K562 (cell line): ENCODE measurements at regions not wholly inside any gene's neighbourhood (a gene's known extent, or its start where the extent isn't known, plus 50 kb on each side); places are given as distances from the start of the nearest gene placed in this dataset.

Source experiments
- ATAC-seq: fragments of 200-7000 bp; cut with Tn5 transposase; 3 replicates; pipeline ENCODE4 v1.9.1; 2020; ENCODE audit warnings: moderate library complexity
- BruUV-seq: library from RNA; stranded (reverse); fragments of 400-500 nt; replicated peaks from 2 replicates; lab custom pipeline; 2021; lab: Mats Ljungman, UMichigan
- CTCF ChIA-PET: fragments of 300-600 bp; formaldehyde crosslinking; extraction: SDS; loops from one replicate; lab custom pipeline; 2021; ENCODE audit warnings: low intra/inter-chr PET ratio; lab: Yijun Ruan, JAX
- POLR2A ChIA-PET: fragments of 300-600, 350-650 bp; sonication (Branson Sonifier 250); formaldehyde crosslinking; extraction: SDS; loops from one replicate; lab custom pipeline; 2021; ENCODE audit warnings: antibody characterized with exemption, inconsistent platforms; lab: Yijun Ruan, JAX
- DNase-seq, 4 experiments: peaks; one replicate each; pipeline versions ENCODE4 v3.0.0 to v3.0.0-alpha.2; 2011 to 2018; ENCODE audit warnings: low spot score in 3 of 4, mixed read lengths in 3 of 4; ENCODE audit errors: extremely low read depth in 1 of 4
- FAIRE-seq: peaks from 2 replicates; lab custom pipeline; 2011; peaks lifted over from hg19 to GRCh38; lab: Jason Lieb, UNC
- H2AFZ ChIP-seq: 2 replicates; pipeline ENCODE4 v1.6.0; 2011; ENCODE audit warnings: low read depth, low read length, control low read depth, inconsistent platforms
- H3K27ac ChIP-seq: fragments of 200-600 bp; 3 replicates; pipeline ENCODE4 v1.8.0; 2011; ENCODE audit warnings: low read depth, mild to moderate bottlenecking, control low read depth, inconsistent platforms, low read length, moderate library complexity, mixed read lengths; ENCODE audit errors: extremely low read depth
- H3K27me3 ChIP-seq, 2 experiments: fragments of 300-600 bp in 1 of 2; 2 replicates in 1 of 2; 3 replicates in 1 of 2; pipeline versions ENCODE4 v1.6.0 to v1.8.0; 2011; ENCODE audit warnings: inconsistent platforms in 2 of 2, low read length in 2 of 2, mild to moderate bottlenecking in 1 of 2, mixed read lengths in 1 of 2, moderate library complexity in 1 of 2; ENCODE audit not compliant: control insufficient read depth in 2 of 2, insufficient read depth in 2 of 2
- H3K36me3 ChIP-seq: fragments of 300-600 bp; 3 replicates; pipeline ENCODE4 v1.8.0; 2011; ENCODE audit warnings: mild to moderate bottlenecking, low read length, inconsistent platforms; ENCODE audit not compliant: control insufficient read depth, insufficient read depth
- H3K4me1 ChIP-seq, 2 experiments: fragments of 200-600 bp in 1 of 2; replicated peaks in 1 of 2; 2 replicates in 1 of 2; 3 replicates in 1 of 2; pipeline versions ENCODE4 v1.5.1 to v1.8.0; 2011; ENCODE audit warnings: inconsistent platforms in 2 of 2, low read length in 2 of 2, mild to moderate bottlenecking in 1 of 2, mixed read lengths in 1 of 2, moderate library complexity in 1 of 2; ENCODE audit not compliant: control insufficient read depth in 2 of 2, insufficient read depth in 2 of 2
- H3K4me2 ChIP-seq: 2 replicates; pipeline ENCODE4 v1.6.1; 2011; ENCODE audit warnings: low read length, control low read depth, inconsistent platforms, mixed read lengths; ENCODE audit not compliant: insufficient read depth
- H3K4me3 ChIP-seq: fragments of 200-600 bp; sonication (generic), shearing (Covaris generic); 2 replicates; pipeline ENCODE4 v1.5.1; 2016; ENCODE audit warnings: control low read depth, inconsistent platforms
- H3K79me2 ChIP-seq: fragments of 200-600 bp; 3 replicates; pipeline ENCODE4 v1.8.0; 2011; ENCODE audit warnings: low read length, inconsistent platforms; ENCODE audit not compliant: control insufficient read depth, insufficient read depth
- H3K9ac ChIP-seq, 2 experiments: 2 replicates each; pipeline versions ENCODE4 v1.6.0 to v1.6.1; 2011; ENCODE audit warnings: low read depth in 2 of 2, low read length in 2 of 2, control low read depth in 1 of 2, inconsistent platforms in 1 of 2, mild to moderate bottlenecking in 1 of 2, mixed read lengths in 1 of 2; ENCODE audit not compliant: insufficient read depth in 1 of 2
- H3K9me1 ChIP-seq: one replicate; pipeline ENCODE4 v1.6.0; 2011; ENCODE audit warnings: inconsistent platforms, mild to moderate bottlenecking, low read length, moderate library complexity; ENCODE audit not compliant: control insufficient read depth, insufficient read depth
- H3K9me3 ChIP-seq: replicated peaks from 2 replicates; pipeline ENCODE4 v1.5.1; 2011; ENCODE audit warnings: low read depth, low read length, inconsistent platforms; ENCODE audit not compliant: control insufficient read depth, insufficient read depth
- H4K20me1 ChIP-seq: replicated peaks from 2 replicates; pipeline ENCODE4 v1.6.1; 2011; ENCODE audit warnings: low read length, inconsistent platforms, mixed read lengths; ENCODE audit not compliant: control insufficient read depth, insufficient read depth
- ARID3B ChIP-seq: fragments of 250-450 bp; sonication (Bioruptor Pico); IDR thresholded peaks from 2 replicates; pipeline ENCODE4 v1.4.0; 2020; ENCODE audit warnings: borderline replicate concordance
- E2F8 ChIP-seq: fragments of 450-650 bp; IDR thresholded peaks from 2 replicates; pipeline ENCODE4 v1.7.1; 2018; ENCODE audit warnings: mild to moderate bottlenecking, low read depth; ENCODE audit not compliant: partially characterized antibody
- FOXK1 ChIP-seq: sonication (generic); formaldehyde crosslinking; IDR thresholded peaks from 2 replicates; pipeline ENCODE4 v1.8.0; 2022; ENCODE audit warnings: missing genetic modification reagents, mild to moderate bottlenecking, borderline replicate concordance
- FOXM1 ChIP-seq, 2 experiments: fragments of 450-650 bp in 1 of 2; sonication (generic) in 1 of 2; formaldehyde crosslinking in 1 of 2; IDR thresholded peaks; 2 replicates each; pipeline versions ENCODE4 v1.6.1 to v1.9.0; 2017 to 2022; ENCODE audit warnings: low read depth in 2 of 2, mild to moderate bottlenecking in 2 of 2, missing genetic modification reagents in 1 of 2, moderate library complexity in 1 of 2
- MAFK ChIP-seq: IDR thresholded peaks from 2 replicates; pipeline ENCODE4 v1.6.1; 2011; ENCODE audit warnings: low read length, improper control_type of control experiment
- POLR2AphosphoS2 ChIP-seq: IDR thresholded peaks from 2 replicates; pipeline ENCODE4 v1.6.1; 2012; ENCODE audit warnings: low read length, improper control_type of control experiment
- RFX7 ChIP-seq: fragments of 250-450 bp; sonication (Bioruptor Pico); IDR thresholded peaks from 2 replicates; pipeline ENCODE4 v1.5.1; 2021; ENCODE audit warnings: mild to moderate bottlenecking
- SMAD3 ChIP-seq: fragments of 450-650 bp; formaldehyde crosslinking; conservative IDR thresholded peaks from 2 replicates; pipeline ENCODE4 v1.4.0; 2020; ENCODE audit warnings: mild to moderate bottlenecking
- SMARCA4 ChIP-seq: fragments of 450-650 bp; IDR thresholded peaks from 2 replicates; pipeline ENCODE4 v1.6.1; 2016
- SMARCC2 ChIP-seq: fragments of 450-650 bp; IDR thresholded peaks from 2 replicates; pipeline ENCODE4 v1.6.1; 2017; ENCODE audit warnings: antibody characterized with exemption, moderate library complexity, mild to moderate bottlenecking, low read depth
- SUPT5H ChIP-seq: fragments of 450-650 bp; IDR thresholded peaks from 2 replicates; pipeline ENCODE4 v1.6.1; 2016
- TAF9B ChIP-seq: fragments of 450-650 bp; IDR thresholded peaks from 2 replicates; pipeline ENCODE4 v1.6.1; 2018; ENCODE audit warnings: mild to moderate bottlenecking; ENCODE audit not compliant: partially characterized antibody
- TAL1 ChIP-seq: fragments of 450-650 bp; IDR thresholded peaks from 2 replicates; pipeline ENCODE4 v1.6.1; 2016; ENCODE audit warnings: mild to moderate bottlenecking
- TFAP4 ChIP-seq: sonication (generic); formaldehyde crosslinking; IDR thresholded peaks from 2 replicates; pipeline ENCODE4 v1.8.0; 2022; ENCODE audit warnings: missing genetic modification reagents, mild to moderate bottlenecking, moderate library complexity, borderline replicate concordance
- U2AF2 ChIP-seq: fragments of 200-400 bp; formaldehyde crosslinking; optimal IDR thresholded peaks from 2 replicates; pipeline ENCODE3; 2017; ENCODE audit warnings: low read depth, mild to moderate bottlenecking, low read length
- ZBTB7A ChIP-seq: IDR thresholded peaks from 2 replicates; pipeline ENCODE4 v1.6.1; 2011; ENCODE audit warnings: low read depth, mild to moderate bottlenecking, low read length, moderate library complexity, borderline replicate concordance; ENCODE audit not compliant: control insufficient read depth
- ZC3H4 ChIP-seq: sonication (generic); formaldehyde crosslinking; IDR thresholded peaks from 2 replicates; pipeline ENCODE4 v1.9.0; 2021; ENCODE audit warnings: missing genetic modification reagents, borderline replicate concordance
- ZNF655 ChIP-seq: fragments of 250-450 bp; sonication (Bioruptor Pico); IDR thresholded peaks from 2 replicates; pipeline ENCODE4 v1.5.0; 2021
- in situ Hi-C: fragments of 300-500 bp; cut with MboI; formaldehyde crosslinking; loops from 4 replicates; pipeline ENCODE4 v1.15.0; 2018; ENCODE audit warnings: inconsistent platforms, mixed read lengths
- intact Hi-C: fragments of 100-400 bp; cut with micrococcal nuclease; formaldehyde crosslinking; loops from 2 replicates; pipeline ENCODE4 v1.14.2; 2022

GRCh38 chr2:146444987-146445386 lies 1399.8 kb upstream of the ACVR2A start:
- FAIRE-seq (no peak), DNase-seq (no peak), ATAC-seq (no peak)
- no peak overlapping the region for H3K4me3 ChIP-seq
- no TSS peak for BruUV-seq
- H4K20me1 ChIP-seq, result no peaks in the 10 kb centered on the region
- no peaks in the 10 kb centered on the region for H3K79me2 ChIP-seq
- H2AFZ ChIP-seq, result no peak overlapping the region
- ChIA-PET POLR2A (no interaction called here), CTCF (no interaction called here)
- no peaks in the 10 kb centered on the region for H3K9me3 ChIP-seq
- in situ Hi-C loops (no loop called here), intact Hi-C loops (no loop called here)
- no peak overlapping the region for H3K27ac ChIP-seq
- H3K4me2 ChIP-seq, result no peak overlapping the region
- no peaks in the 10 kb centered on the region for H3K36me3 ChIP-seq
- no peak overlapping the region for H3K9ac ChIP-seq
- H3K4me1 ChIP-seq, result no peaks in the 10 kb centered on the region
- H3K9me1 ChIP-seq, result no peaks in the 10 kb centered on the region
- no peaks in the 10 kb centered on the region for H3K27me3 ChIP-seq
- TF ChIP-seq TAL1, result no peak
- no peak for TF ChIP-seq E2F8
- no peak for TF ChIP-seq FOXM1 (IDR thresholded peaks at IDR 0.05; ENCODE audit: low read depth)
- no peak for TF ChIP-seq FOXM1 (CRISPR knock-in tag; IDR thresholded peaks at IDR 0.05; ENCODE audit: low read depth)
- TF ChIP-seq ZC3H4 (CRISPR knock-in tag), result no peak
- no peak for TF ChIP-seq RFX7 (CRISPR knock-in tag)
- TF ChIP-seq SUPT5H, result no peak
- no peak for TF ChIP-seq ZNF655 (CRISPR knock-in tag)
- TF ChIP-seq ZBTB7A, result no peak
- TF ChIP-seq ARID3B (CRISPR knock-in tag), result no peak
- no peak for TF ChIP-seq POLR2AphosphoS2
- TF ChIP-seq TAF9B, result no peak
- no peak for TF ChIP-seq FOXK1 (CRISPR knock-in tag)
- no peak for TF ChIP-seq MAFK
- no peak for TF ChIP-seq SMARCA4
- TF ChIP-seq SMAD3 (CRISPR knock-in tag), result no peak
- TF ChIP-seq TFAP4 (CRISPR knock-in tag), result no peak
- TF ChIP-seq U2AF2, result no peak
- no peak for TF ChIP-seq SMARCC2
